ENCODE measurements at regions not wholly inside any gene's neighbourhood (a gene's known extent, or its start where the extent isn't known, plus 50 kb on each side); places are given as distances from the start of the nearest gene placed in this dataset.

DNA sequence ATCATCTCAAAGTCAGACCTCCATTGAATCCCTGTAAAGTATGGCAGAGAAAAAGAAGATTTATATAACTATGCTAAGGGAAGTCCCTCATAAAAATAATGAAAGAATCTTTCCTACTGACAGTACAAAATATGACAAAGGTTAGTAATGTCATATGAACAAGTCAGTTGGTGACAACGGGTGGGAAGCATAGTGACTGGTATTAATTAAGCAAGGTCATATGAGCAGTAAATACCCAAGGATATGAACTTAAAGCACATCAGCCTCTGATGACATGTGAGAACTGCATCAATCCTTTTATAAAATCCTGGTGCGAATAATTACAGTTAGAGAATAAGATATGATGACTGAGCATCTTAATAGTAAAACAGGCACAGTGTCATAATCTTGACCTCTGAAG is 364.8 kb upstream of the GALNTL6 start:
- Histone ChIP-seq H3K27me3 (ENCODE audit: control insufficient read depth, extremely low read depth, insufficient read depth, low read length) (no peaks in the 10 kb centered on the region), H3K9ac (ENCODE audit: control insufficient read depth, extremely low read depth, insufficient read depth, low read length) (no peak overlapping the region), H3K4me2 (ENCODE audit: control insufficient read depth, extremely low read depth, insufficient read depth, low read depth, low read length) (no peak overlapping the region), H3K4me3 (ENCODE audit: control insufficient read depth in 2 of 3, extremely low read depth in 1 of 3, insufficient read depth in 2 of 3, low read depth in 1 of 3, low read length in 3 of 3) (no peak overlapping the region), H3K4me1 (ENCODE audit: control insufficient read depth, extremely low read depth, insufficient read depth, low read length) (no peaks in the 10 kb centered on the region), H3K27ac (ENCODE audit: control insufficient read depth, insufficient read depth, low read length) (no peak overlapping the region), H3K79me2 (ENCODE audit: control insufficient read depth, insufficient read depth, low read length) (no peaks in the 10 kb centered on the region), H4K20me1 (ENCODE audit: control insufficient read depth, extremely low read depth, insufficient read depth, low read length) (no peaks in the 10 kb centered on the region), H3K9me3 (ENCODE audit: control insufficient read depth, low read depth, low read length) (no peaks in the 10 kb centered on the region), H3K9me1 (ENCODE audit: control insufficient read depth, extremely low read depth, insufficient read depth, low read length) (no peaks in the 10 kb centered on the region), H2AFZ (ENCODE audit: control insufficient read depth, low read length) (no peak overlapping the region), H3K36me3 (ENCODE audit: control insufficient read depth in 2 of 2, extremely low read depth in 1 of 2, insufficient read depth in 2 of 2, low read length in 2 of 2) (no peaks in the 10 kb centered on the region)
- dilution Hi-C loops (cut with MboI; ENCODE audit: extremely low pct_ligation_motif_present, low sequenced_read_pairs) = no loop called here
- no peak for TF ChIP-seq EZH2 (IDR thresholded peaks at IDR 0.05; ENCODE audit: low read length)
- TF ChIP-seq, protein P1, sequence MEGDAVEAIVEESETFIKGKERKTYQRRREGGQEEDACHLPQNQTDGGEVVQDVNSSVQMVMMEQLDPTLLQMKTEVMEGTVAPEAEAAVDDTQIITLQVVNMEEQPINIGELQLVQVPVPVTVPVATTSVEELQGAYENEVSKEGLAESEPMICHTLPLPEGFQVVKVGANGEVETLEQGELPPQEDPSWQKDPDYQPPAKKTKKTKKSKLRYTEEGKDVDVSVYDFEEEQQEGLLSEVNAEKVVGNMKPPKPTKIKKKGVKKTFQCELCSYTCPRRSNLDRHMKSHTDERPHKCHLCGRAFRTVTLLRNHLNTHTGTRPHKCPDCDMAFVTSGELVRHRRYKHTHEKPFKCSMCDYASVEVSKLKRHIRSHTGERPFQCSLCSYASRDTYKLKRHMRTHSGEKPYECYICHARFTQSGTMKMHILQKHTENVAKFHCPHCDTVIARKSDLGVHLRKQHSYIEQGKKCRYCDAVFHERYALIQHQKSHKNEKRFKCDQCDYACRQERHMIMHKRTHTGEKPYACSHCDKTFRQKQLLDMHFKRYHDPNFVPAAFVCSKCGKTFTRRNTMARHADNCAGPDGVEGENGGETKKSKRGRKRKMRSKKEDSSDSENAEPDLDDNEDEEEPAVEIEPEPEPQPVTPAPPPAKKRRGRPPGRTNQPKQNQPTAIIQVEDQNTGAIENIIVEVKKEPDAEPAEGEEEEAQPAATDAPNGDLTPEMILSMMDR (optimal IDR thresholded peaks at IDR 0.05 in 1 of 3, IDR thresholded peaks at IDR 0.05 in 1 of 3, conservative IDR thresholded peaks at IDR 0.05 in 1 of 3; ENCODE audit: extremely low read depth in 1 of 3, insufficient read depth in 2 of 3, low read length in 3 of 3) = no peak
- FAIRE-seq = no peak
- no peak for DNase-seq (ENCODE audit: low read depth, low spot score)

DNA sequence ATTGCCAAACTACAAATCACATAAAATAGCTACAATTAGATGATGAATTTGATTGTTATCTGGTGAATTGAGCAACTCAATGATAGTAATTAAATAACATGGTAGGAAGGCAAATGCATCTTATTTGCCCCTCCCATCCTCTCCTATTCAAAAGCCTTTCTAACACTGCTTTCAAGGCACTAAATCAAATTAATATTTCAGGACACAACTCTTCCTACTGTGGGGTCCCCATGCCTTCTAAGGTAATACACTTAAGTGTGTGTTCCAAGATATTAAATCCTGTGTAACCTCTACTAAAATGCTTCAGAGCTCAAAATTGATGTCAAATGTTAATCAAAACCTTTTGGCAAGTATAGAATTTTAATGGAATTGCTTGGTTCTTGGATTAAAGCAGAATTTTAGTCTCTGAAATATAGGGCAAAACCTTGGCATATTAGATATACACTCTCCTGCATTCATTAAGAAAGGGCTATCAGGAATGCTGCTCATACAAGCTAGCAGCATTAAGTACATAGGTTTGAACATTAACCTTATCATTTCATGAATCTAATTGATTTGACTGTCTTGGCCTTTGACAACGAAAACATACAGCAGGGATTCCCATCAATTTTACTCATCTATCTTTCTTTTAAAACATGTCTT is 371.8 kb upstream of the GALNTL6 start:
- TF ChIP-seq EZH2 (IDR thresholded peaks at IDR 0.05; ENCODE audit: low read length) = no peak
- TF ChIP-seq, protein P1 (optimal IDR thresholded peaks at IDR 0.05 in 1 of 3, IDR thresholded peaks at IDR 0.05 in 1 of 3, conservative IDR thresholded peaks at IDR 0.05 in 1 of 3; ENCODE audit: extremely low read depth in 1 of 3, insufficient read depth in 2 of 3, low read length in 3 of 3) = no peak
- Histone ChIP-seq H4K20me1 (ENCODE audit: control insufficient read depth, extremely low read depth, insufficient read depth, low read length) (no peaks in the 10 kb centered on the region), H3K4me3 (ENCODE audit: control insufficient read depth in 2 of 3, extremely low read depth in 1 of 3, insufficient read depth in 2 of 3, low read depth in 1 of 3, low read length in 3 of 3) (no peak overlapping the region), H3K9me3 (ENCODE audit: control insufficient read depth, low read depth, low read length) (no peaks in the 10 kb centered on the region), H3K9me1 (ENCODE audit: control insufficient read depth, extremely low read depth, insufficient read depth, low read length) (no peaks in the 10 kb centered on the region), H3K27ac (ENCODE audit: control insufficient read depth, insufficient read depth, low read length) (no peak overlapping the region), H2AFZ (ENCODE audit: control insufficient read depth, low read length) (no peak overlapping the region), H3K4me2 (ENCODE audit: control insufficient read depth, extremely low read depth, insufficient read depth, low read depth, low read length) (no peak overlapping the region), H3K36me3 (ENCODE audit: control insufficient read depth in 2 of 2, extremely low read depth in 1 of 2, insufficient read depth in 2 of 2, low read length in 2 of 2) (no peaks in the 10 kb centered on the region), H3K27me3 (ENCODE audit: control insufficient read depth, extremely low read depth, insufficient read depth, low read length) (no peaks in the 10 kb centered on the region), H3K79me2 (ENCODE audit: control insufficient read depth, insufficient read depth, low read length) (no peaks in the 10 kb centered on the region), H3K9ac (ENCODE audit: control insufficient read depth, extremely low read depth, insufficient read depth, low read length) (no peak overlapping the region), H3K4me1 (ENCODE audit: control insufficient read depth, extremely low read depth, insufficient read depth, low read length) (no peaks in the 10 kb centered on the region)
- DNase-seq (ENCODE audit: low read depth, low spot score) = no peak
- no peak for FAIRE-seq
- dilution Hi-C loops (cut with MboI; ENCODE audit: extremely low pct_ligation_motif_present, low sequenced_read_pairs) = no loop called here
